Endodermal cell (in vitro differentiated cells): ENCODE measurements at regions not wholly inside any gene's neighbourhood (a gene's known extent, or its start where the extent isn't known, plus 50 kb on each side); places are given as distances from the start of the nearest gene placed in this dataset.
"Not testable (repeated sequence)": the region's sequence is repeated elsewhere in the genome, so short reads cannot be mapped to it uniquely, and the experiment has no call there.

Source experiments
- DNase-seq: peaks from one replicate; pipeline ENCODE4 v3.0.0-alpha.2; 2017
- H3K27ac ChIP-seq: 2 replicates; pipeline ENCODE4 v1.5.1; 2013; ENCODE audit warnings: mild to moderate bottlenecking, low read depth, low read length, moderate library complexity
- H3K27me3 ChIP-seq: 2 replicates; pipeline ENCODE4 v1.6.1; 2013; ENCODE audit warnings: mild to moderate bottlenecking, low read length, moderate library complexity; ENCODE audit not compliant: insufficient read depth, control insufficient read depth, poor library complexity, severe bottlenecking
- H3K36me3 ChIP-seq: 2 replicates; pipeline ENCODE4 v1.7.0; 2013; ENCODE audit warnings: mild to moderate bottlenecking, low read length, moderate library complexity; ENCODE audit not compliant: control insufficient read depth, insufficient read depth
- H3K4me1 ChIP-seq: one replicate; pipeline ENCODE4 v1.7.0; 2013; ENCODE audit warnings: low read length; ENCODE audit not compliant: control insufficient read depth, insufficient read depth
- H3K4me3 ChIP-seq: 2 replicates; pipeline ENCODE4 v1.5.1; 2013; ENCODE audit warnings: mild to moderate bottlenecking, low read length, moderate library complexity
- H3K9ac ChIP-seq: 2 replicates; pipeline ENCODE4 v1.6.1; 2013; ENCODE audit warnings: mild to moderate bottlenecking, low read length, moderate library complexity; ENCODE audit not compliant: poor library complexity, severe bottlenecking; ENCODE audit errors: extremely low read depth
- H3K9me3 ChIP-seq: 2 replicates; pipeline ENCODE4 v1.6.1; 2013; ENCODE audit warnings: mild to moderate bottlenecking, low read length, moderate library complexity; ENCODE audit not compliant: control insufficient read depth
- H3K27ac Mint-ChIP-seq: 2 replicates; pipeline ENCODE4 v1.8.0; 2020; ENCODE audit warnings: mixed read lengths
- H3K27me3 Mint-ChIP-seq: 2 replicates; pipeline ENCODE4 v1.8.0; 2021; ENCODE audit warnings: mild to moderate bottlenecking, mixed read lengths; ENCODE audit not compliant: insufficient read depth
- H3K36me3 Mint-ChIP-seq: 2 replicates; pipeline ENCODE4 v1.8.0; 2020; ENCODE audit warnings: low read depth, mixed read lengths
- H3K4me1 Mint-ChIP-seq: 2 replicates; pipeline ENCODE4 v1.8.0; 2020; ENCODE audit warnings: mixed read lengths
- H3K4me3 Mint-ChIP-seq: 2 replicates; pipeline ENCODE4 v1.8.0; 2020; ENCODE audit warnings: mild to moderate bottlenecking, moderate library complexity, mixed read lengths
- H3K9me3 Mint-ChIP-seq: 2 replicates; pipeline ENCODE4 v1.8.0; 2020; ENCODE audit warnings: mild to moderate bottlenecking, mixed read lengths
- WGBS, 2 experiments: methylation state at CpG; one replicate each; pipeline versions ENCODE4 v1.1.5 to v1.1.7; 2013; ENCODE audit warnings: missing lambda C conversion rate in 2 of 2, mixed read lengths in 1 of 2; ENCODE audit not compliant: insufficient coverage in 1 of 2, insufficient read length in 1 of 2; 5-methylcytosine and 5-hydroxymethylcytosine counted together
- TF ChIP-seq, protein P1 (sequence below): fragments of 200-600 bp; sonication (generic); conservative IDR thresholded peaks from 2 replicates; pipeline ENCODE4 v1.5.0; 2021; ENCODE audit warnings: antibody characterized with exemption, mild to moderate bottlenecking

DNA sequence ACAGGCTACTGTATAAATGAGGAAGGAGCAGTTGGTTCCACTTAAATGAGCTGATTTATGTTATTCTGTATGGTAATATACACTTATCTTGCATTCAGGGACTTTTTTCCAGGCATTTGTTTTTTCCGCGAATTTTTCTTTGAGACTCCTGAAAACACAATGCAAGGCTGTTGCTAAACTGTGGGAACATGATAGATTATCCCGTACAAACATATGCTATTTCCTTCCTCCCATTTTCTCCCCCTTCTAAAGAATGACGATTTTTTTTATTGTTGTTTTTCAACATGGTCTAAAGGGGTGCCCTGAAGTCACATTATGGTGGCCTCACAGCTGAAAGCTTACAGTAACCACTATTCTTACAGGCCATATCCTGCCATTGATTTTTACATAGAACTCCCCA is 523.9 kb upstream of the NRP1 start:
- 94 to 98% methylated on average over 4 of the region's 4 CpGs for WGBS, 2 experiments
- Histone ChIP-seq H3K9me3 (peaks cover 9% of the 10 kb centered on the region), H3K27me3 (no peaks in the 10 kb centered on the region), H3K36me3 (no peaks in the 10 kb centered on the region), H3K4me1 (no peaks in the 10 kb centered on the region), H3K4me3 (no peak overlapping the region), H3K27ac (no peak overlapping the region), H3K9ac (no peak overlapping the region)
- Mint-ChIP-seq H3K27me3 (peaks cover 2% of the 10 kb centered on the region), H3K36me3 (no peaks in the 10 kb centered on the region), H3K4me3 (no peak overlapping the region), H3K4me1 (peaks cover 10% of the 10 kb centered on the region), H3K27ac (no peak overlapping the region), H3K9me3 (peaks cover 14% of the 10 kb centered on the region)
- no peak for DNase-seq
- TF ChIP-seq, protein P1, sequence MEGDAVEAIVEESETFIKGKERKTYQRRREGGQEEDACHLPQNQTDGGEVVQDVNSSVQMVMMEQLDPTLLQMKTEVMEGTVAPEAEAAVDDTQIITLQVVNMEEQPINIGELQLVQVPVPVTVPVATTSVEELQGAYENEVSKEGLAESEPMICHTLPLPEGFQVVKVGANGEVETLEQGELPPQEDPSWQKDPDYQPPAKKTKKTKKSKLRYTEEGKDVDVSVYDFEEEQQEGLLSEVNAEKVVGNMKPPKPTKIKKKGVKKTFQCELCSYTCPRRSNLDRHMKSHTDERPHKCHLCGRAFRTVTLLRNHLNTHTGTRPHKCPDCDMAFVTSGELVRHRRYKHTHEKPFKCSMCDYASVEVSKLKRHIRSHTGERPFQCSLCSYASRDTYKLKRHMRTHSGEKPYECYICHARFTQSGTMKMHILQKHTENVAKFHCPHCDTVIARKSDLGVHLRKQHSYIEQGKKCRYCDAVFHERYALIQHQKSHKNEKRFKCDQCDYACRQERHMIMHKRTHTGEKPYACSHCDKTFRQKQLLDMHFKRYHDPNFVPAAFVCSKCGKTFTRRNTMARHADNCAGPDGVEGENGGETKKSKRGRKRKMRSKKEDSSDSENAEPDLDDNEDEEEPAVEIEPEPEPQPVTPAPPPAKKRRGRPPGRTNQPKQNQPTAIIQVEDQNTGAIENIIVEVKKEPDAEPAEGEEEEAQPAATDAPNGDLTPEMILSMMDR, result no peak

GRCh38 chr10:33853221-33853620 is 518.8 kb upstream of the NRP1 start:
- DNase-seq, H3K27me3 ChIP-seq, H3K27me3 Mint-ChIP-seq, H3K4me1 Mint-ChIP-seq, H3K4me3 Mint-ChIP-seq, H3K27ac Mint-ChIP-seq, H3K27ac ChIP-seq, H3K4me1 ChIP-seq, H3K9ac ChIP-seq, H3K36me3 ChIP-seq, H3K36me3 Mint-ChIP-seq: not testable (repeated sequence)
- Histone ChIP-seq H3K9me3 (peaks cover 10% of the 10 kb centered on the region), H3K4me3 (peak overlapping the region; percentile 64)
- WGBS, 2 experiments, result 85 to 91% methylated on average over 4 to 7 of the region's 7 CpGs
- H3K9me3 Mint-ChIP-seq, result peaks cover 31% of the 10 kb centered on the region

DNA sequence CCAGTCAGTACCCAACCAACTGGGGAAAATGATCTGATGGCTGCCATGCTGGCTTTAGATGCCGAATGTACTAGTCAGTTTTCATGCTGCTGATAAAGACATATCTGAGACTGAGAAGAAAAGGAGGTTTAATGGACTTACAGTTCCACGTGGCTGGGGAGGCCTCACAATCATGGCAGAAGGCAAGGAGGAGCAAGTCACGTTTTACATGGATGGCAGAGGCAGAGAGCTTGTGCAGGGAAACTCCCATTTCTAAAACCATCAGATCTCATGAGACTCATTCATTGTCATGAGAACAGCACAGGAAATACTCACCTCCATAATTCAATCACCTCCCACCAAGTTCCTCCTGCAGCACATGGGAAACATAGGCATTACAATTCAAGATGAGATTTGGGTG is 508.9 kb upstream of the NRP1 start:
- Histone ChIP-seq H3K9me3 (peaks cover 10% of the 10 kb centered on the region), H3K4me1 (no peaks in the 10 kb centered on the region), H3K4me3 (no peak overlapping the region), H3K27me3 (no peaks in the 10 kb centered on the region), H3K9ac (no peak overlapping the region), H3K27ac (no peak overlapping the region), H3K36me3 (no peaks in the 10 kb centered on the region)
- DNase-seq, result no peak
- Mint-ChIP-seq H3K4me3 (no peak overlapping the region), H3K27ac (no peak overlapping the region), H3K36me3 (peaks cover 4% of the 10 kb centered on the region), H3K4me1 (no peaks in the 10 kb centered on the region), H3K27me3 (no peaks in the 10 kb centered on the region), H3K9me3 (peaks cover 38% of the 10 kb centered on the region)
- WGBS, 2 experiments, result 90 to 94% methylated on average over 1 to 3 of the region's 3 CpGs
- TF ChIP-seq, protein P1, result no peak

GRCh38 chr10:33841678-33842077 is 507.2 kb upstream of the NRP1 start:
- H3K27ac ChIP-seq, result no peak overlapping the region
- H3K9me3 ChIP-seq, result peaks cover 10% of the 10 kb centered on the region
- no peaks in the 10 kb centered on the region for H3K4me1 ChIP-seq
- peaks cover 39% of the 10 kb centered on the region for H3K9me3 Mint-ChIP-seq
- H3K36me3 ChIP-seq, result no peaks in the 10 kb centered on the region
- WGBS, 2 experiments, result 80 to 90% methylated on average over 1 to 2 of the region's 2 CpGs
- no peak overlapping the region for H3K9ac ChIP-seq
- H3K4me3 Mint-ChIP-seq, result no peak overlapping the region
- TF ChIP-seq, protein P1, result no peak
- H3K27me3 ChIP-seq, result no peaks in the 10 kb centered on the region
- H3K4me1 Mint-ChIP-seq, result no peaks in the 10 kb centered on the region
- no peak for DNase-seq
- H3K4me3 ChIP-seq, result no peak overlapping the region
- H3K36me3 Mint-ChIP-seq, result peaks cover 4% of the 10 kb centered on the region
- no peak overlapping the region for H3K27ac Mint-ChIP-seq
- H3K27me3 Mint-ChIP-seq, result no peaks in the 10 kb centered on the region
